Right lobe of liver (tissue), 6 donors: ENCODE measurements at regions not wholly inside any gene's neighbourhood (a gene's known extent, or its start where the extent isn't known, plus 50 kb on each side); places are given as distances from the start of the nearest gene placed in this dataset.

ENCODE experiments used
- ATAC-seq, 4 donors: fragments of 200-7000 bp; cut with Tn5 transposase; one replicate each; pipeline ENCODE4 v1.9.1; 2020; ENCODE audit warnings: mild to moderate bottlenecking in 4 of 4, moderate library complexity in 4 of 4
- DNase-seq, 3 donors: peaks; one replicate each; pipeline ENCODE4 v3.0.0-alpha.2; 2020
- H3K27ac ChIP-seq, 3 donors: fragments of 200-600 bp; one replicate each; pipeline ENCODE4 v1.8.0; 2022
- H3K27me3 ChIP-seq, 2 donors: fragments of 200-600 bp; one replicate each; pipeline ENCODE4 v1.8.0; 2022
- H3K36me3 ChIP-seq, 4 donors: fragments of 200-600 bp; sonication (generic) in 1 of 4; one replicate each; pipeline versions ENCODE4 v1.5.1 to v1.8.0; 2017 to 2022; ENCODE audit warnings: control low read depth in 1 of 4
- H3K4me1 ChIP-seq, 4 donors: fragments of 200-600 bp; sonication (generic) in 1 of 4; one replicate each; pipeline versions ENCODE4 v1.5.1 to v1.8.0; 2017 to 2022; ENCODE audit warnings: control low read depth in 1 of 4
- H3K4me3 ChIP-seq, 3 donors: fragments of 200-600 bp; one replicate each; pipeline ENCODE4 v1.8.0; 2022
- H3K9me3 ChIP-seq, 4 donors: fragments of 200-600 bp; sonication (generic) in 1 of 4; one replicate each; pipeline versions ENCODE4 v1.5.1 to v1.8.0; 2017 to 2022; ENCODE audit warnings: control low read depth in 1 of 4
- POLR2A ChIP-seq: fragments of 450-650 bp; IDR thresholded peaks from one replicate; pipeline ENCODE4 v1.6.1; 2017; ENCODE audit warnings: antibody characterized with exemption, mild to moderate bottlenecking
- WGBS: methylation state at CpG from one replicate; pipeline ENCODE4 v1.1.6; 2018; ENCODE audit warnings: low coverage, low lambda C conversion rate; ENCODE audit not compliant: insufficient coverage; ENCODE audit errors: missing lambda C conversion rate; 5-methylcytosine and 5-hydroxymethylcytosine counted together
- intact Hi-C, 2 donors: fragments of 100-400 bp; cut with DNase I; formaldehyde crosslinking; loops; one replicate each; pipeline versions ENCODE4 v1.11.2 to v1.14.1; 2022
- TF ChIP-seq, protein P1 (sequence below), 4 donors: fragments of 200-600 bp in 3 of 4; fragments of 450-650 bp in 1 of 4; IDR thresholded peaks; one replicate each; pipeline versions ENCODE4 v1.5.1 to v1.8.0; 2016 to 2022; ENCODE audit warnings: antibody characterized with exemption in 4 of 4, mild to moderate bottlenecking in 2 of 4
- donor health status: DM: no; HTN: yes; CAD: no.
- donor health status: DM: no; HTN: no; CAD: no.
- donor health status: DM: no; HTN: no; CAD: no.
- donor health status: DM: no; HTN: yes; CAD: no.
- donor health status: DM: no; HTN: yes; CAD: no.

DNA sequence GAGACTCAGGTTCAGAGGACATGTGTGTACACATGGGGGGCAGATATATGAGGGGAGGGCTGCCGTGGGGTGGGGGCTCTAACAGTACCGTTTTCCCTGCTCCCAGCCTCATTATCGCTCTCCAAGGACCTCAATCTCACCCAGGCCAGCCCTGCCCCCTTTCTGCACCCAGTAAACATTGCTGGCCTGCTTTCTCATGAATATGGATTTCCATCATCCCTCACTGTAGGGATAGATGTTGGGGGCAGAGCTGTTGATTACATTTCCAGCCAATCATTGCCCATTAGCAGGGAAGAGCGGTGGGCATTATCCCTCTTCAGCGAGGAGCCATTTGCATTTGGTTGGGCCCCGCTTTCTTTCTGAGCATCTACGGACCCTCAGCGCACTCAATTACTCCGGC is 273.8 kb downstream of the RPS6KC1 start:
- H3K27me3 ChIP-seq = no peaks in the 10 kb centered on the region
- no peak overlapping the region for H3K27ac ChIP-seq
- H3K9me3 ChIP-seq = no peaks in the 10 kb centered on the region
- H3K36me3 ChIP-seq = no peaks in the 10 kb centered on the region
- no peak for ATAC-seq
- intact Hi-C loops = no loop called here
- WGBS = 91% methylated on average over 6 of the region's 9 CpGs
- H3K4me3 ChIP-seq = no peak overlapping the region
- TF ChIP-seq, protein P1, sequence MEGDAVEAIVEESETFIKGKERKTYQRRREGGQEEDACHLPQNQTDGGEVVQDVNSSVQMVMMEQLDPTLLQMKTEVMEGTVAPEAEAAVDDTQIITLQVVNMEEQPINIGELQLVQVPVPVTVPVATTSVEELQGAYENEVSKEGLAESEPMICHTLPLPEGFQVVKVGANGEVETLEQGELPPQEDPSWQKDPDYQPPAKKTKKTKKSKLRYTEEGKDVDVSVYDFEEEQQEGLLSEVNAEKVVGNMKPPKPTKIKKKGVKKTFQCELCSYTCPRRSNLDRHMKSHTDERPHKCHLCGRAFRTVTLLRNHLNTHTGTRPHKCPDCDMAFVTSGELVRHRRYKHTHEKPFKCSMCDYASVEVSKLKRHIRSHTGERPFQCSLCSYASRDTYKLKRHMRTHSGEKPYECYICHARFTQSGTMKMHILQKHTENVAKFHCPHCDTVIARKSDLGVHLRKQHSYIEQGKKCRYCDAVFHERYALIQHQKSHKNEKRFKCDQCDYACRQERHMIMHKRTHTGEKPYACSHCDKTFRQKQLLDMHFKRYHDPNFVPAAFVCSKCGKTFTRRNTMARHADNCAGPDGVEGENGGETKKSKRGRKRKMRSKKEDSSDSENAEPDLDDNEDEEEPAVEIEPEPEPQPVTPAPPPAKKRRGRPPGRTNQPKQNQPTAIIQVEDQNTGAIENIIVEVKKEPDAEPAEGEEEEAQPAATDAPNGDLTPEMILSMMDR (IDR thresholded peaks at IDR 0.05) = no peak
- no peak for TF ChIP-seq POLR2A
- no peaks in the 10 kb centered on the region for H3K4me1 ChIP-seq
- DNase-seq = no peak

- Histone ChIP-seq H3K36me3 (no peaks in the 10 kb centered on the region), H3K4me1 (peaks cover 0 to under 1% (median 0%) of the 10 kb centered on the region in 4 donors), H3K4me3 (no peak overlapping the region), H3K27ac (no peak overlapping the region), H3K27me3 (no peaks in the 10 kb centered on the region), H3K9me3 (no peaks in the 10 kb centered on the region)
- intact Hi-C loops = no loop called here
- TF ChIP-seq POLR2A = no peak
- TF ChIP-seq, protein P1 (IDR thresholded peaks at IDR 0.05) = no peak
- 51% methylated on average over 4 of the region's 9 CpGs for WGBS
- ATAC-seq (no peak), DNase-seq (no peak)
Measured at GRCh38 chr1:213325482-213325881, 274.4 kb downstream of the RPS6KC1 start.

DNA sequence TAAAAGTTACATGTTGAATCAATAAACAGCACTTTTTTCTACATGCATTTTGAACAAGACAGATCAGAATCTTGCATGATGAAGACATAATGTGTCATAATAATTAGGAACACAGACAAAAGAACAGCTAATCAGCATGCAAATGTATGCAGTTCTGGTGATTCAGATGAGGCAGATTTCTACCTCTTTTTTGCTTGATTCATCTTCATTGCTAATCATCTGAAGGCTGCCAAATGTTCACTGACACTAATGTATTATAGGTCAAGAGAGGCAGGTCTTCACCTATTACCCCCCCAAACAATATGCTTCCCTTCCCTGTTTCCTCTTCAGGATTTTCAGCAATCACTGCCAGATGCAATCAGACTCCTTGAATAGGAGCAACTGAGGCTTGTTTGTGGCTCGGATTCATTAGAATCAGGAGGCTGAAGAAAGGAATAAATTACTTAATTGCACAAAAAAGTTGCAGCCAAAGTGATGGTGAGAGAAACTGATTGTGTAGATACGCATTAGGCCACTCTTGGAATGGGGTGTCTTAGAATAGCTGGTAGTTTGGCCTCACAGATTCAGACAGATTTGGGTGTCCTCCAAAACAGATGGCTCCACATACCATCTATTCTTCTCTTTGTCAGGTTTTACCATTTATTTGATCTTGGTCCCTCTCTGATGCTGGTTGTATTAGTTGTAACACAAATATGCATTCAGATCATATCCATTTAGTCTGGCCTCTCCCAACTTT is 275.4 kb downstream of the RPS6KC1 start:
- no peak for DNase-seq
- H3K27me3 ChIP-seq = no peaks in the 10 kb centered on the region
- ATAC-seq = no peak
- 80% methylated on average over 2 of the region's 2 CpGs for WGBS
- TF ChIP-seq POLR2A = no peak
- TF ChIP-seq, protein P1 (IDR thresholded peaks at IDR 0.05) = no peak
- H3K27ac ChIP-seq = no peak overlapping the region
- H3K9me3 ChIP-seq = no peaks in the 10 kb centered on the region
- intact Hi-C loops = no loop called here
- no peaks in the 10 kb centered on the region for H3K36me3 ChIP-seq
- H3K4me3 ChIP-seq = no peak overlapping the region
- H3K4me1 ChIP-seq = peaks cover 0 to 6% (median 0%) of the 10 kb centered on the region in 4 donors

DNA sequence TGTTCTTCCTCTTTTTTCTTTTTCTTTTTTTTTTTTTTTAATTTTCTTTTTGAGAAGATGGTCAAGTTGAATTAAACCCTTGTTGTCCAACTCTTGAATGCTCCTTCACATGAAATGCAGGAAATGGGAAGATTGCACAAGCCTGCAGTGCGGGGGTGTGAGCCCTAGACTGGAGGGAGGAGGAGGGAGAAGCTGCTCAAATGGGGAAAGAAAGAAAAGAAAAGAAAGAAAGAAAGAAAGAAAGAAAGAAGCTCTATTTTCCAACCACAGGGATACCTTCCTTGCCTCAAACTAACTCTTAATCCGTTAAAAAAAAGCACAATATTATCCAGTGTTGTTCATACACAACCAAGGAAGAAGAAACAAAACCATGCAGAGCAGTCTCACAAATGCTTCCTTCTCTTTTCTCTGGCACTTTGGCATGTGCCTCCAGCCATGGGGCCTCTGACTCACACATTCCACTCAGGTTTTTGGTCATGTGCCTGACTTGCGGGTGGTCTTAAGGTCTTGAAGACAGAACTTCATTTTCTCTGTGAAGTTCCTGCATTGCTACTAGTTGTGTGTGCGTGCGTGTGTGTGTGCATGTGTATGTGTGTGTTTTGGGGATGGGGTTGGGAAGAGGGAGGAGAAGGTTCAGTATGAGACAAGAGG is 276.1 kb downstream of the RPS6KC1 start:
- Histone ChIP-seq H3K27ac (no peak overlapping the region), H3K9me3 (no peaks in the 10 kb centered on the region), H3K27me3 (no peaks in the 10 kb centered on the region), H3K36me3 (no peaks in the 10 kb centered on the region), H3K4me3 (no peak overlapping the region), H3K4me1 (peaks cover 0 to 6% (median 0%) of the 10 kb centered on the region in 4 donors)
- no peak for TF ChIP-seq POLR2A
- peak in 1 of 3 donors; percentile 24 for DNase-seq
- ATAC-seq = peak in 2 of 4 donors; percentile 26 to 49
- 75% methylated on average over 5 of the region's 5 CpGs for WGBS
- intact Hi-C loops = no loop called here

DNA sequence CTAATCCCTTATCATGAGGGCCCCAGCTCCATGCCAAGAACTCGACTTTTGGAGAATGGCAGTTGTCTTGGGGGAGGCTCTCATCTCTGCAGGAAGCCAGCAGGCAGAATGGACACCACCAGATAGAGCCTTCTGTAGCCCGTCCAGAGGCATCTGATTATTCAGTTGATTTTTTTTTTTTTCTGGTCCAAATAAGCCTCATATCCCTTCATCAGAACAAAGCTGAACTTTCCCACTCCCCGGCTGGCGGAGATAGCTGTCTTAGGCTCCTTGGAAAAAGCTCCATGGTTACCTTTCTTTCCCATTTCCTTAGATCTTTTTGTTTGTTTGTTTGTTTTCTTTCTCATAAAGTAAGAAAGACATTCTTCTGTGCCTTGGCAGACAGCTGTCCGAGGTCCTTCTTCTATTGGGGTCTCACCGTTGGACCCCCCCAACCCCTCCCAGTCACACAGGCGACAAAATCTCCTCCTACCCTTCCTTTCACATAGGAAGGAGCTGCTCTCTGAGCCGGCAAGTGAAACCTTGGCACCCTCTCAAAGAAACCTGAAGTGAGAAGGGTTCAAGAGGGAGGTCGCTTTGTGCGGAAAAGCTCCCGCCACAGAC is 278.5 kb downstream of the RPS6KC1 start:
- DNase-seq (no peak), ATAC-seq (no peak)
- 76% methylated on average over 7 of the region's 11 CpGs for WGBS
- no peaks in the 10 kb centered on the region for H3K36me3 ChIP-seq
- TF ChIP-seq, protein P1 (IDR thresholded peaks at IDR 0.05) = no peak
- TF ChIP-seq POLR2A = no peak
- intact Hi-C loops = no loop called here
- no peak overlapping the region for H3K27ac ChIP-seq
- no peaks in the 10 kb centered on the region for H3K9me3 ChIP-seq
- peaks cover 0 to 6% (median 0%) of the 10 kb centered on the region in 4 donors for H3K4me1 ChIP-seq
- no peak overlapping the region for H3K4me3 ChIP-seq
- H3K27me3 ChIP-seq = no peaks in the 10 kb centered on the region
